ENCODE measurements at regions not wholly inside any gene's neighbourhood (a gene's known extent, or its start where the extent isn't known, plus 50 kb on each side); places are given as distances from the start of the nearest gene placed in this dataset.

DNA sequence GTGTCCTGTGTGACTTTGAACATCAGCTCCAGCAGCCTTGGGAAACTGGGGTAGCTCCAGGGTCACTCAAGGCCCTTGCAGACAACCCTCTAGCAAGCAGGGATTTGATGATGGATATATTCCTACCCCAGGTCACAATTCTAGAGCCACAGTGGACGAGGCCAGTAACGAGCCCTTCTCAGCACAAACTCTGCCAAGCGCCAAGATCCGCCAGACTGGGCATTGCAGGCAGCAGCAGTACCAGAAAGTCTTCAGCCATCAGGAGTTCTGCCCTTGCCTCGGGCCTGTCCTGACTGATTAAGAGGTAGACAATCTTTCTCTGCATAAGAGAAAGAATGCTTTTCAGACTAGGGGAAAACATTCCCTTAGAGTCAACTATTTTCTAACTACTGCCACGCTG is 259.1 kb downstream of the FBXO15 start:
- TF ChIP-seq POLR2AphosphoS5 (IDR thresholded peaks at IDR 0.05; ENCODE audit: low read depth, low read length), result no peak
- no peak for TF ChIP-seq JUND (IDR thresholded peaks at IDR 0.05)
- no peak for TF ChIP-seq EZH2 (IDR thresholded peaks at IDR 0.05)
- TF ChIP-seq CTCF (IDR thresholded peaks at IDR 0.05 in 2 of 3, conservative IDR thresholded peaks at IDR 0.05 in 1 of 3; ENCODE audit: borderline replicate concordance in 1 of 3, insufficient read depth in 1 of 3, low read depth in 2 of 3, low read length in 2 of 3), result no peak
- no peak for TF ChIP-seq ZNF274 (IDR thresholded peaks at IDR 0.05; ENCODE audit: low read depth, low read length)
- TF ChIP-seq RAD21 (IDR thresholded peaks at IDR 0.05; ENCODE audit: low read depth), result no peak
- TF ChIP-seq, protein P1, sequence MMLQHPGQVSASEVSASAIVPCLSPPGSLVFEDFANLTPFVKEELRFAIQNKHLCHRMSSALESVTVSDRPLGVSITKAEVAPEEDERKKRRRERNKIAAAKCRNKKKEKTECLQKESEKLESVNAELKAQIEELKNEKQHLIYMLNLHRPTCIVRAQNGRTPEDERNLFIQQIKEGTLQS (IDR thresholded peaks at IDR 0.05), result no peak
- no peak for TF ChIP-seq MAX (IDR thresholded peaks at IDR 0.05)
- TF ChIP-seq POLR2A (IDR thresholded peaks at IDR 0.05; ENCODE audit: borderline replicate concordance, extremely low read depth, insufficient read depth, insufficient read length), result no peak
- TF ChIP-seq REST (IDR thresholded peaks at IDR 0.05; ENCODE audit: low read depth), result no peak
- no peak for TF ChIP-seq ZFX (IDR thresholded peaks at IDR 0.05)
